ENCODE measurements at regions not wholly inside any gene's neighbourhood (a gene's known extent, or its start where the extent isn't known, plus 50 kb on each side); places are given as distances from the start of the nearest gene placed in this dataset.

- intact Hi-C loops (cut with DNase I), result no loop called here
- DNase-seq, result no peak
Measured at GRCh38 chr1:5459839-5460610, 532.2 kb downstream of the NPHP4 start.

- no peak for DNase-seq
- intact Hi-C loops (cut with DNase I), result no loop called here
Measured at GRCh38 chr1:5458248-5458647, 534.0 kb downstream of the NPHP4 start.

GRCh38 chr1:5456090-5456811 lies 536.0 kb downstream of the NPHP4 start:
- DNase-seq, result no peak
- intact Hi-C loops (cut with DNase I), result no loop called here

GRCh38 chr1:5455651-5456050 lies 536.6 kb downstream of the NPHP4 start:
- DNase-seq, result no peak
- intact Hi-C loops (cut with DNase I), result no loop called here

GRCh38 chr1:5455056-5455455 lies 537.2 kb downstream of the NPHP4 start:
- no peak for DNase-seq
- intact Hi-C loops (cut with DNase I), result no loop called here

- DNase-seq, result no peak
Measured at GRCh38 chr1:5453347-5453746, 538.9 kb downstream of the NPHP4 start.

GRCh38 chr1:5451671-5452070 lies 540.6 kb downstream of the NPHP4 start:
- intact Hi-C loops (cut with DNase I), result no loop called here
- DNase-seq, result no peak

More at GRCh38 chr1:5453347-5453746, 538.9 kb downstream of the NPHP4 start:
- intact Hi-C loops (cut with DNase I), result no loop called here

- intact Hi-C loops (cut with DNase I), result no loop called here
- no peak for DNase-seq
Measured at GRCh38 chr1:5448486-5448885, 543.7 kb downstream of the NPHP4 start.

GRCh38 chr1:5447503-5447960 lies 544.7 kb downstream of the NPHP4 start:
- intact Hi-C loops (cut with DNase I), result no loop called here
- DNase-seq, result no peak

- DNase-seq, result peak in 4 of 42 donors; percentile 17 to 25 (median 22)
- intact Hi-C loops (cut with DNase I), result no loop called here
Measured at GRCh38 chr1:5444396-5444795, 547.8 kb downstream of the NPHP4 start.

- intact Hi-C loops (cut with DNase I), result no loop called here
- DNase-seq, result no peak
Measured at GRCh38 chr1:5436808-5437207, 555.4 kb downstream of the NPHP4 start.

- intact Hi-C loops (cut with DNase I), result no loop called here
- no peak for DNase-seq
Measured at GRCh38 chr1:5435414-5435813, 556.8 kb downstream of the NPHP4 start.

- intact Hi-C loops (cut with DNase I), result no loop called here
Measured at GRCh38 chr1:5432436-5432835, 559.8 kb downstream of the NPHP4 start.

GRCh38 chr1:5430911-5431697 lies 561.1 kb downstream of the NPHP4 start:
- DNase-seq, result no peak
- intact Hi-C loops (cut with DNase I), result no loop called here

More at GRCh38 chr1:5432436-5432835, 559.8 kb downstream of the NPHP4 start:
- DNase-seq, result no peak

GRCh38 chr1:5430136-5430535 lies 562.1 kb downstream of the NPHP4 start:
- no peak for DNase-seq
- intact Hi-C loops (cut with DNase I), result no loop called here

- intact Hi-C loops (cut with DNase I), result no loop called here
- DNase-seq, result no peak
Measured at GRCh38 chr1:5428351-5428750, 563.9 kb downstream of the NPHP4 start.

GRCh38 chr1:5427026-5427613 lies 565.1 kb downstream of the NPHP4 start:
- intact Hi-C loops (cut with DNase I), result no loop called here
- peak in 1 of 42 donors; percentile 17 for DNase-seq

- DNase-seq, result peak in 1 of 42 donors; percentile 43
- intact Hi-C loops (cut with DNase I), result no loop called here
Measured at GRCh38 chr1:5424802-5425703, 567.2 kb downstream of the NPHP4 start.
